T-helper 1 cell treated with Interleukin-12 subunit alpha and Interleukin-12 subunit beta and Interleukin-4 antibody, amounts not matched to agents 30 ng/mL and 1 ng/mL, for 36 hours (primary cell): ENCODE measurements at regions not wholly inside any gene's neighbourhood (a gene's known extent, or its start where the extent isn't known, plus 50 kb on each side); places are given as distances from the start of the nearest gene placed in this dataset.
"Not testable (repeated sequence)": the region's sequence is repeated elsewhere in the genome, so short reads cannot be mapped to it uniquely, and the experiment has no call there.

Experiments
- intact Hi-C: fragments of 100-400 bp; cut with micrococcal nuclease; formaldehyde crosslinking; loops from one replicate; pipeline ENCODE4 v1.15.1; 2024

DNA sequence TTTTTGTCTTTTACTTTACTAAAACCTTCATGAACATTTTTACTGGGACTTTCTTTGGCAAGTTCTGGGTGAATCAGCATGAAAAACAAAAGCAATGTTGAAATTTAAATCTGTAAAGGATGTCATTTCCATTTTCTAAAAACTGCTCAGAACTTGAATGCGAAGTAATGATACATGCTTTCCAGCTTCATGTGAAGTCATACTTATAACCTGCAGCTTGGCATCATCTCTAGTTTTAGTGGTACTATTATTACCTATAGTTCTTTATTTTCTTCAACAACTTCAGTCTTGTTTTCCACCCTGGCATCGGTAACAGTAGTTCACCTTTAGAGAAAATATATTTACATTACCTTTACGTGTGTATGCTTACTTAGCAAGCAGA, 421.4 kb upstream of the DIPK2B start:
- intact Hi-C loops: loop anchor here (1.0 to 5.0 kb wide), 2 partner anchors 88 to 135 kb away; no protein-coding TSS in a partner anchor

DNA sequence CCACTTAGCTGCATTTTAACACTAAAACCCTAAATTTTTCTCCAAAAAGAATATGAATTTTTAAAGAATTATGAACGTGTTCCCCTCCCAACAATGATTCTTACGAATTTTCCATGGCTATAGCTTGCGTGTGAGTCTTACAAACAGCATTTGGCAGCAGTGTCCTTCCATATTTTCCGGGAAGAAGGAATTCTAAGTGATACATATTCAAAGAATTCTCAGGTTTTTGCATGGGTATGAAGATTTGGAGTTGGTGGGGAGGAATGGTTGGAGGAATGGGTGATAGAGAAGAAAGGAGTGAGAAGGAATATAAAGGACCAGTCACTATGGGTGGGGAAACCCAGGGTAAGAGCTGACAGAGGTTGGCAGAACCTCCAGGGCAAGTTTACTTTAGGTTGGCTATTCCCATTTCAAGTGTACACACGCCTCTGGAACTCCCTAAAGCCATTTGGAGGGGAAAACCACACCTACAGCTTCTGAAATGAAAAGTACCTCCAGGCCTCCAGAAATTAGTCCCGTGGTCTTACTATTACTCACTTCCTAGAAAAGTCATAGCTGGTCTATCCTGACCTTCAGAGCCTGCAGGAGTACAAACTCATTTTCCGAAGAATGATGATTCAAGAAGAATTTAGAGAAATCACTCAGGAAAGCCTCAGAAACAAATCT, 420.8 kb upstream of the DIPK2B start:
- intact Hi-C loops: loop anchor here (1.0 to 5.0 kb wide), 2 partner anchors 89 to 136 kb away; no protein-coding TSS in a partner anchor

DNA sequence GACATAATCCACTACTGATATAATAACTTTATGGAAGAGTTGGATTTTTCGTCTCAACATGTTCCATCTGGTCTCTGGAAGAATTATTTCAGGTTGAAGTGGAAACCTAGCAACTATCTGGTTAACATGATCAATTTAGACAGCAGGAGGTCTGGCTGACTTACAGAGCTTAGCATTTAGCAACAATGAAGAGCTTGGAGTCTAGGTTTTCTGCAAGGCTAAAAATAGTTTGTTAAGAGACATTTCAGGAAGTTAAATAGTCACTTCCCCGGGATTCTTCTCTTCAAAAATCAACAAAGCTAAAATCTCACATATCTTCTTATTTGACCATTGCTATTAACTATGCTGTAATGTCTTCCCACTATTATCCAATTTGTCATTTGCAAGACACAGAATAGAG, 418.6 kb upstream of the DIPK2B start:
- intact Hi-C loops: no loop called here

DNA sequence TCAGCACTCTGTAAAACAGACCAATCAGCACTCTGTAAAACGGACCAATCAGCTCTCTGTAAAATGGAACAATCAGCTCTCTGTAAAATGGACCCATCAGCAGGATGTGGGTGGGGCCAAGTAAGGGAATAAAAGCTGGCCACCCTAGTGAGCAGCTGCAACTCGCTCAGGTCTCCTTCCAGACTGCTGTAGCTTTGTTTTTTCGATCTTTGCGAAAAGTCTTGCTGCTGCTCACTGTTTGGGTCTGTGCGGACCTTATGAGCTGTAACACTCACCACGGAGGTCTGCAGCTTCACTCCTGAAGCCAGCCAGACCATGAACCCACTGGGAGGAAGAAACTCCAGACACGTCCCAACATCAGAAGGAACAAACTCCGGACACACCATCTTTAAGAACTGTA, 414.9 kb upstream of the DIPK2B start:
- intact Hi-C loops: not testable (repeated sequence)

DNA sequence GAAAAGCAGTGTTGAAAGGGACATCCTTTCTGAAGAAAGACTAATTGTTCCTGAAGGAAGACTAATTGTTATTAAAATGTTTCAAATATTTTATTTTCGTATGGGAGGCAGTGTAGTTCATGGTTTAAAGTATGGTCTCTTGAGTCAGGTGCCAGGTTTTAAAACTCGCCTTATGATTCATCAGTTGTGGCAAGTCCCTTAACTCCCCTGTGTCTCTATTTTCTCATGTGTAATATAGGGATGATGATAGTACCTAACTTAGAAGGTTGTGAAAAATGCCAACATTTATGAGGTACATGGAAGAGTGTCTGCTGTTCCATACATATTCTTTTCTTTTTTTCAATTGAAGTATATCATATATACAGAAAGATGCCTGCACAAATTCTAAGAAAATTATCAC, 414.2 kb upstream of the DIPK2B start:
- intact Hi-C loops: no loop called here

DNA sequence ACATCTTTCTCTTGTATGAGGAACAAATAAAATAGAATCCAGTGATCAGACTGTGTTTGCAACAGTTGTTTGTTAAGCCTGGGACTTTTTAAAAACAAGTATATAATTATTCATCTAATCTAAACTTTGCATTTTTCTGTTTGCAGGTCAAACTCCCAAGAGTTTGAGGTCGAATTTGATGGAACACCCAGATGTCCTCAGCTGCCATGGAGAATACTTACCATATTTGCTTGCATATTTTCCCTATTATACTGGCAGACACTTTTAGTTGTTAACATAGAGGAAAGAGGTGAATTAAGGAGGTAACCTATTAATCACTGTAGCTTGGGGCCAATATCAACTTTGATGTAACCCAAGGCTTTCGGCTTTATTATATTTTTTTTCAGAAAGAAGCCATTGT, 401.5 kb upstream of the DIPK2B start:
- intact Hi-C loops: no loop called here

DNA sequence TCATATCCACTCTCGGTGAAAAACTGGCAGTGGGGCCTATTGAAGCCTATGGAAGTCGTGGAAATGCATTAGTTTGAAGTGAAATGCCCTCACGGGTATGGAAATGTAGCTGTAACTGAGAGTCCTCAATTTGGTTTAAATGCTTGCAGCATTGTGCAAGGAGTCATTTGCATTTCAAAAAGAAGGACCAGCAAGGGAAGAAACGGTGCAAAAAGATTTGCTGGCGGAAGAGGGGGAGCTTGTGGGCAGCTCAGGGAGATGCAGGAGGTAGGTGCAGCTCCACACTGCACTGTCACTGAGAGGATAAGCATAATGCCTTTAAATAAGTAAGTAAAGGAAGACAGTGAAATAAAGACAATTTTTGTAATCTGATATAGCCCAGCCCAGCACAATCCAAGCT, 400.4 kb upstream of the DIPK2B start:
- intact Hi-C loops: no loop called here

DNA sequence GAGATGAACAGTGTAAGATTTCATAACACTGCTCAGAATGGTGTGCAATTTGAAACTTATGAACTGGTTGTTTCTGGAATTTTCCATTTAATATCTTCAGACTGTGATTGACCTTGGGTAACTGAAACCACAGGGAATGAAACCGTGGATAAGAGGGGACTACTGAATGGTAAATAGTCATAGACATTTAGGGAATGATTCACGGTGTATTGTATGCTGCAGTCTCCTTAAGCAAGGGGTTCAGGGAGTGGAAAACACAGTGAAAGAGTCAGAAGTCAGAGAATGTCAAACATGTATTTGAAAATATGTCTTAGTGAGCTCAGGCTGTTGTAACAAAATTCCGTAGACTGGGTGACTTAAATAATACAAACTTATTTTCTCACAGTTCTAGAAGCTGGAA, 398.2 kb upstream of the DIPK2B start:
- intact Hi-C loops: no loop called here

DNA sequence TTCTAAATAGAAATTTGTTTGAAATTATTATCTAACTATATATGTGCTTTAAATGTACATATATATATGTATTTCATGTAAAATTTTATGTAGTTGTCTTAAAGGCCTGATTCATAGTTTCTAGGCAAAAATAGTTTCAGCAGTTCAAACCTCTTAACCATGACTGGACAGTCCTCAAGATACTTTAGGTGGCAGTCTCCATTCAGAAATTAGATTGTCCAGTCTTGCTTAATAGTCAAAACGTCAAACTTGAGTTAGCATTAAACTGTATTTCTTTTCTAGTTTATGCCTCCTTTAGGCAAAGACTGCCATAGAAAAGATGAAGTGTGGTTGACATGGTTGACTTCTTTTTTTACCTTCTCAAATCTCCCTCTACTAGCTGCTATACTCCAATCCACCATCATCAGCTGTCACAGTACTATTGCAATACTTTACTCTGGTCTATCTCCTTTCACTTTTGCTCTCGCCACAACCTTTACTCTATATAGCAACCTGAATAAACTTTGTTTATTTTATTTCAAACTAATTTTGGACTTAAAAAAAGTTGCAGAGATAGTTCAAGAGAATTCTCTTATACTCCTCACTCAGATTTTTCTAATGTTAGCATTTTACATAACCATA, 395.6 kb upstream of the DIPK2B start:
- intact Hi-C loops: no loop called here

DNA sequence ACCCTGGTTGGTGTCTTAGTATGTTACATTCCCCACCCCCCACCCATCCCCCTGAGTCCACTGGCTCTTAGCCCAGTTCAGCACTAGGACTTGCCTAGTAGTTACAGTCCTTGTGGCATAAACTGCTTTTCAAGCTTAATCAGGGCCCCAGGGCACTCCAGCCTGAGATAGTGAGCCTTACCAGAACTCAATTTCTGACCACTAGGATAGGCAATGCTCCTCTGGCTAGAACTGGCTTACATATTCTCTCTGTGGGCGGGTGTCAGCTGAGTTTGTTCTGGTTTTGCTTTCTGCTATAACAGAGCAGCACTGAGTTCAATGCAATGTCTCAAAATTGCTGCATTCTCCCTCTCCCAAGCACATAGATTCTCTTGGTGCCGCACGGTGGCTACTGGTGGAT, 391.4 kb upstream of the DIPK2B start:
- intact Hi-C loops: no loop called here

DNA sequence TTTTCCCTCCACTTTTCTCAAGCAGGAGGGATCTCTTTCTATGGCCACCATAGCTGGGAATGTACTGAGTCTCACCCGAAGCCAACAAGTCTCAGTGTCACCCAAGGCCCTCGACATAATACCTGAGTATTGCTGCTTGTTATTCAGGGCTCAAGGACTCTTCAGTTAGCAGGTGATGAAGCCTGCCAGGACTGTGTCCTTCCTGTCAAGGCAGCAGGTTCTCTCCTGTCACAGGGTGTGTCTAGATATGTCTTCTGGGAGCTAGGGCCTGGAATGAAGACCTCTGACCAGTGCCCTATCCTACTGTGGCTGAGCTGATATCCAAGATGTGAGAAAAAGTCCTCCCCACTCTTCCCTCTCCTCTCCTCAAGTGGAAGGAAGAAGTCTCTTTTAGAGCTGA, 391.0 kb upstream of the DIPK2B start:
- intact Hi-C loops: no loop called here

DNA sequence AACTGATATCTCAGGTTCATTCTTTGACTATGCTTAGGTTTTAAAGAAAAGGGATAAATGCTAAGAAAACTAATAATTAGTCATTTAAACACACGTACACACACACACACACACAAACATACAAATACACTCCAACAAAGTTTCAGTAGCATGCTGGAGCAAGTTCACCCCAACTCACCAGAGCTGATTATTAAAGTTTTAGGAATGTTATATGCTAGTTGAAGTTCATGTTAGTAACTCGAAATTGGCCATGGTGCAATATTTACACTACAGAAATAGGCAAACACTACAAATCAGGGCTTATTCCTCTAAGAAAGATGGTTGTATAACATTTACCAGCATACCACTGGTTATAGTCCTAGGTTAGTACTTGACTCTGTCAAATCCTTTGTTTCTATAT, 384.0 kb upstream of the DIPK2B start:
- intact Hi-C loops: no loop called here

DNA sequence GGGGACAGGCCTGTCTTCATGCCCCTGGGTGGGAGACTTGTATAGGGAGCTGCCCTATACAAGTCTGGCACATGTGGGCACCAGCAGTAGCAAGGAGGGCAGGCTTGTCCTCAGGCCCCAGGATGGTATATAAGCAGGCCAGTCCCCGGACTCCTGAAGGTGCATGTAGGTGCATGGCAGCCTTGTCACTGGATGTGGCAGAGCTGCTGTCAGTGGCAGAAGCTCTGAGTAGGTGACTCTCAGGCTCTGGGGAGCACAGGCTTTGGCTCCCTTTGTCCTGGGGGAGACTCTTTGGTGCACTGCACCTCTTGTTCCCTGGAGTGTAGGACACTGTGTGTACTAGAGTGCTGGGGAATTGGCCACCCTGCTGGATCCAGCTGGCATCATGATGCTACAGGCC, 376.7 kb upstream of the DIPK2B start:
- intact Hi-C loops: no loop called here

DNA sequence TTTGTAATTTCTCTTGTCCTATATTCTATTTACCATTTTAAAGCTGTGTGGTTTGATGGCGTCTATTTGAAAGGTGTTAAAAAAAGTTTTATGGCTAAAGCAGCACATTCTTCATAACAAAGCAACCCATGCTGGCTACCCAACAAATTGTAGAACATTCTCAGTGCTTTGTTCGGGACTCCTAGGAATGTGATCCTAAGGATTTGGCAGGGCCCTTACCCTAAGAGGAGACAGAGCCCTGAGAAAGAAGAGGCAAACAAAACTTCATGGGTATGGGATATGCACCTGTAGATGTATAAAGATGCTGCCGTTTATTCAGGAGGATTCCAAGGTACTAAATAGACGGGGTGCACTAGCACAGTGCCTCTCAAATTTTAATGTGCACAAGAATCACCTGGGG, 370.8 kb upstream of the DIPK2B start:
- intact Hi-C loops: no loop called here

DNA sequence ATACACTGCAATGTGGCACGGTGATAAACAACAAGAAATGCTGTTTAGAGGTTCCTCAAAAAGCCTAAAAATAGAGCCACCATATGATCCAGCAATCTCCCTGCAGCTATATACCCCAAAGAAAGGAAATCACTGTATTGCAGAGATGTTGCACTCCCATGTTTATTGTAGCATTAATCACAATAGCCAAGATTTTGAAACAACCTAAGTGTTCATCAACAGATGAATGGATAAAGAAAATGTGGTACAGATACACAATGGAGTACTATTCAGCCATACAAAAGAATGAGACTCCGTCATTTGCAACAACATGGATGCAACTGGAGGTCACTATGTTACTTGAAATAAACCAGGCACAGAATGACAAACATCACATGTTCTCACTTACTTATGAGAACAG, 365.8 kb upstream of the DIPK2B start:
- intact Hi-C loops: no loop called here

DNA sequence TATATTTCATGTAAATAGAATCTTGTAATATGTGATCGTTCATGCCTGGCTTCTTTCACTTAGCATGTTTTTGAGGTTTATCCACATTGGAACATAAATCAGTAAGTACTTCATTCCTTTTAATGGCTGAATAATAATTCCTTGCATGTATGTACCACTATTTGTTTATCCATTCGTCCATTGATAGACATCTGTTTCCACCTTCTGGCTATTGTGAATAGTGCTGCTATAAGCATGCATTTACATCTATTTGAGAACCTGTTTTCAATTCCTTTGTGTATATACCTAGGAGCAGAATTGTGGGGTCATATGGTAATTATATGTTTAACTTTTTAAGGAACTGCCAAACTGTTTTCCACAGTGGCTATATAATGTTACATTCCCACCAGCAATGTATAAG, 356.7 kb upstream of the DIPK2B start:
- intact Hi-C loops: no loop called here

DNA sequence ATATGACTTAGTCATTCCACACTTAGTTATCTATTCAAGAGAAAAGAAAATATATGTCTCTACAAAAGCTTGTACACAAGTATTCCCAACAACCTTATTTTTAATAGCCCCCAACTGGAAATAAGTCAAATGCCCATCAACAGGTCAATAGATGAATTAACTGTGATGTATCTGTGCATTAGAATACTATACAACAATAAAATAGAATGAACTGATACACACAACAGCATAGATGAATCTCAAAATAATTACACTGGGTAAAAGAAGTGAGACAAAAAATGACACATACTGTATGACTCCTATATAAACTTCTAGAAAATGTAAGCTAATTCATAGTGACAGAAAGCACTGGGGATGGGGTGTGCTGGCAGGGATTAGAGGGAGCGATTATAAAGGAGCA, 354.1 kb upstream of the DIPK2B start:
- intact Hi-C loops: no loop called here

DNA sequence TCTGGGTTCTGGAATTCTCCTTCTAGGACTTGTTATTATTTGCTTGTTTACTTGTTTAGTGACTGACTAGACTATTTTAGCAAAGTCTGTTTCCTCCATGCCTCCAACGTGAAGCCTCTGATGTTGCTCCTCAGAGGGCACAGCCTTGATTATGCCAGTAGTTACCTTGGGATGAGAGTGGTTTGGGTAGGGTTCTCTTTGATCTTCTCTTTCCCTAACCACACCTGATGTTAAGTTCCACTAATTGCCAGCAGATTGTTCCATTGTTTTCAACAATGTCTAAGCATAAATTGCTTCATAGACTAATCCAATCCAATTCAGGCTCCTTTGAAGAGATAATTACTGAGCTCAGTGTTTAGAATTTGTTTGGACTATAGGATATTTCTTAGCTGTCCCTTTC, 352.7 kb upstream of the DIPK2B start:
- intact Hi-C loops: no loop called here

DNA sequence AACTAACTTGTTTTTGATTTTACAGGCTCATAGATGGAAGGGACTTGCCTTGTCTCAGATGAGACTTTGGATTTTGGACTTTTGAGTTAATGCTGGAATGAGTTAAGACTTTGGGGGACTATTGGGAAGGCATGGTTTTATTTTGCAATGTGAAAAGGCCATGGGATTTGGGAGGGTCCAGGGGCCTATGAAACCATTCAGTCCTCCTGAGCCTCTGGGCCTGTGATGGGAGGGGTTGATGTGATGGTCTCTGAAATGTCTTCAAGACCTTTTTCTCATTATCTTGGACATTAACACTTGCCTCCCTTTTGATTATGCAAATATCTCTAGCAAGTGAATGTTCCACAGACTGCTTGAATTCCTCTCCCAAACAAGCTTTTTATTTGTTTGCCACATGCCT, 346.0 kb upstream of the DIPK2B start:
- intact Hi-C loops: not testable (repeated sequence)

DNA sequence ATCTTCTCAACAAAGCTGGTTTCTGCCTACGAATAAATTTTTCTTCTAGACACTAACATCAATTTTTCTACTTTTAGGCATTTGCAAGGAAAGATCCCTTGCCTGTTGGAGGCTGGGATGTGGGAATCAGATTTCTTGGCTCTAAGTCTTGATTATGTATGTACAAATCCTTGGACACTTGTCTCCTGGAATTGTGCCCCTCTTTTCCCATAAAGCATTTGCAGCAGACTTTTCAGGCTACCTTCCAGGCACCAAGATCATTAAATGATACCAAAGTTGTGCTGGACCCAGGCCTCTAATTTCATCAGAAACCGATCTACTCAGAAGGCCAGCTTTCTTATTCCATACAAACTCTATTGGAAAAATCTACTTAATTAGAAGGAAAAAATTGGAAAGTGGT, 339.5 kb upstream of the DIPK2B start:
- intact Hi-C loops: no loop called here

DNA sequence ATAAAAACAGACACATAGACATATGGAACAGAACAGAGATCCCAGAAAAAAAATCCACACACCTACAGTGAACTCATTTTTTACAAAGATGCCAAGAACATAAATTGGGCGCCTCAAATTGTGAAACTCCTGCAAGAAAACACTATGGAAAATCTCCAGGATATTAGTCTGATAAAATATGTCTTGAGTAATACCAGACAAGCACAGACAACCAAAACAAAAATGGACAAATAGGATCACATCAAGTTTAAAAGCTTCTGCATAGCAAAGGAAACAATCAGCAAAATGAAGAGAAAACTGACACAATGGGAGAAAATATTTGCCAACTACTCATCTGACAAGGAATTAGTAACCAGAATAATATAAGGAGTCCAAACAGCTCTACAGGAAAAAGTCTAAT, 337.3 kb upstream of the DIPK2B start:
- intact Hi-C loops: no loop called here

DNA sequence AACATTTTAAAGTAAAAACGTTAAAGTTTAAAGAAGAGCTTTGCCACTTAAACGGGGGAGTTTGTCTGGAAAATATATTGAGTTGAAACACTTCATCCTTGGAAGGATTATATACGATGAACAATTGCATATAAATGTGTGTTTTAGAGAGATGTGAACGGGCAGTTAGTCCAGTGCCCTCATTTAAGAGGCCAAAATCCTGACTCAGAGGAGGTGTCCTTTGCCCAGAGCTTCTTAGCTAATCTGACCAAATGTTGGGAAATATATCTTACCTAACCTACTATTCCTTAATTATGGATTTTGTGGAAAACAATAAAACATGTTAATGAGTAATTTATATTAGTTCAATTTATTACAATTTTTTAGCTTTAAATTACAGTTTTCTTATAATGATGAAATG, 327.2 kb upstream of the DIPK2B start:
- intact Hi-C loops: no loop called here

DNA sequence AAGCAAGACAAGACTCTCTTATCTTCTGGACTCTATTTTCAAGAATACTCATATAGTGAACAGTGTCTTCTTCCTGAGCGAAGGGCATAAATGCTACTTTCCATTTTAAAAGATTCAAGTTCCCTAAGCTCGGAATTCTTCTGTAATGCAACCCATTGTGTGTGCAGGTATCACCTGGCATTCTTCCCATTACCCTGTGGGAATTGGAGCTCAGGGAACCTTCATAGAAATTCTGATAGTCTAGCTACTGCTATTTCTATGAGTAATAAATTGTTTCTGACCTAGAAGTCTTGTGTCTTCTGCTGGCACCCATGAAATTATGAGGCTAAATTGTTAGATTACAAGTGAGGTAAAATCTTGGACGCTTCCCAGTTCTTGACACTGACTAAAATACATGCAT, 324.1 kb upstream of the DIPK2B start:
- intact Hi-C loops: no loop called here

DNA sequence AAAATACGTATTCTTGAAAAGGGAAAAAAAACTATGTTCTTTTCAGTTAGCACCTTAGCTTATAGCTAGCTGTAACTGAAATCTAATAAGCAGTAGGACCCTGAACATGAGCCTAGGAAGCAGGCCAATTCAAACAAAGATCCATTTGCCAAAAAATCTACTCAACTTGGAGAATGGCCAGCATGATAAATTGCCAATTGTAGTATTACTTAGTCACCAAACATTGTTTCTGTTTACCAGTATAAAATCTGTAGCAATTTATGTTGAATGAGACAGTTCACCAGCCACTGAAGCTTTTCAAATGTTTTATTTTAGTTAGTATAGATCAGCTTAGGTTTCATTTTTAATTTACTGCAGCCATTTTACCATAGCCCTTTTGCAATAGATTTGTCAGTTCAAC, 323.6 kb upstream of the DIPK2B start:
- intact Hi-C loops: no loop called here
